SK-N-SH treated with all-trans-retinoic acid at 6 μM for 48 hours (cell line): ENCODE measurements at regions not wholly inside any gene's neighbourhood (a gene's known extent, or its start where the extent isn't known, plus 50 kb on each side); places are given as distances from the start of the nearest gene placed in this dataset.
"Not testable (repeated sequence)": the region's sequence is repeated elsewhere in the genome, so short reads cannot be mapped to it uniquely, and the experiment has no call there.

Experiments
- ARNTL ChIP-seq: fragments of 450-650 bp; formaldehyde crosslinking; IDR thresholded peaks from 2 replicates; pipeline ENCODE4 v1.5.0; 2020; ENCODE audit warnings: low read depth, mild to moderate bottlenecking, moderate library complexity, borderline replicate concordance
- CREB5 ChIP-seq: fragments of 250-450 bp; sonication (Bioruptor Pico); IDR thresholded peaks from 2 replicates; pipeline ENCODE4 v1.5.1; 2020; ENCODE audit warnings: low read depth, mild to moderate bottlenecking, moderate library complexity
- GLIS3 ChIP-seq: fragments of 250-450 bp; sonication (Bioruptor Pico); IDR thresholded peaks from 2 replicates; pipeline ENCODE4 v1.5.0; 2020; ENCODE audit warnings: mild to moderate bottlenecking, moderate library complexity
- OSR1 ChIP-seq: fragments of 250-450 bp; sonication (Bioruptor Pico); IDR thresholded peaks from 2 replicates; pipeline ENCODE4 v1.8.0; 2022; ENCODE audit warnings: moderate library complexity, mild to moderate bottlenecking, inconsistent platforms
- POU6F1 ChIP-seq: fragments of 250-450 bp; sonication (Bioruptor Pico); IDR thresholded peaks from 2 replicates; pipeline ENCODE4 v1.8.0; 2021; ENCODE audit warnings: low read depth, mild to moderate bottlenecking, moderate library complexity, borderline replicate concordance
- ZFP3 ChIP-seq: fragments of 250-450 bp; sonication (Bioruptor Pico); IDR thresholded peaks from 2 replicates; pipeline ENCODE4 v1.5.0; 2020; ENCODE audit warnings: mild to moderate bottlenecking, moderate library complexity
- ZFP30 ChIP-seq: fragments of 450-650 bp; formaldehyde crosslinking; IDR thresholded peaks from 2 replicates; pipeline ENCODE4 v1.5.0; 2022; ENCODE audit warnings: mild to moderate bottlenecking, moderate library complexity
- ZNF565 ChIP-seq: fragments of 450-650 bp; formaldehyde crosslinking; conservative IDR thresholded peaks from 2 replicates; pipeline ENCODE4 v1.5.0; 2020; ENCODE audit warnings: low read depth, mild to moderate bottlenecking, moderate library complexity
- ZNF8 ChIP-seq: fragments of 450-650 bp; formaldehyde crosslinking; IDR thresholded peaks from 2 replicates; pipeline ENCODE4 v1.5.0; 2020; ENCODE audit warnings: mild to moderate bottlenecking, moderate library complexity
- TF ChIP-seq, protein P1 (sequence below): fragments of 250-450 bp; sonication (Bioruptor Pico); IDR thresholded peaks from 2 replicates; pipeline ENCODE4 v1.8.0; 2020; ENCODE audit warnings: mild to moderate bottlenecking, moderate library complexity, borderline replicate concordance
- TF ChIP-seq, protein P2 (sequence below): fragments of 250-450 bp; sonication (Bioruptor Pico); IDR thresholded peaks from 2 replicates; pipeline ENCODE4 v1.5.1; 2021; ENCODE audit warnings: mild to moderate bottlenecking, moderate library complexity

DNA sequence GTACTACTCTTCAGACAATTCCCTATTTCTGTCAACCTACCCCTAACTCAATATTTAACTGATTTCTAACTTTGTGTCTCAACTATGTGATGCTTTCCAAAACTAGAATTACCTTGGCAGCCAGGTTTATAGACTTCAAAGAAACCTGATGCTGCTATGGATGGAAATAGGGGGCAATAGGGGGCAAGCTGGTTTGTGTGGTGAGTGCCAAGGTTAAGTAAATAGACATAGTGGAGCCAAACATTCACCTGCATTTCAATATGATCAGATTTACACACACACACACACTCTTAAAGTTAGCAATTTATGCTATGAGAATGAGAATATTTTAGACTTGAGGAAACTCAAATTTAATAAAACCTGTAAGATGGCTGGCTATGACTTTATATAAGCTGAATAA is 784.6 kb downstream of the TTLL7 start:
- TF ChIP-seq ZFP30 (CRISPR knock-in tag); POU6F1 (CRISPR knock-in tag); OSR1 (CRISPR knock-in tag); ARNTL; CREB5; ZNF8 (CRISPR knock-in tag); ZNF565; GLIS3; ZFP3: not testable (repeated sequence)
- TF ChIP-seq, protein P1, sequence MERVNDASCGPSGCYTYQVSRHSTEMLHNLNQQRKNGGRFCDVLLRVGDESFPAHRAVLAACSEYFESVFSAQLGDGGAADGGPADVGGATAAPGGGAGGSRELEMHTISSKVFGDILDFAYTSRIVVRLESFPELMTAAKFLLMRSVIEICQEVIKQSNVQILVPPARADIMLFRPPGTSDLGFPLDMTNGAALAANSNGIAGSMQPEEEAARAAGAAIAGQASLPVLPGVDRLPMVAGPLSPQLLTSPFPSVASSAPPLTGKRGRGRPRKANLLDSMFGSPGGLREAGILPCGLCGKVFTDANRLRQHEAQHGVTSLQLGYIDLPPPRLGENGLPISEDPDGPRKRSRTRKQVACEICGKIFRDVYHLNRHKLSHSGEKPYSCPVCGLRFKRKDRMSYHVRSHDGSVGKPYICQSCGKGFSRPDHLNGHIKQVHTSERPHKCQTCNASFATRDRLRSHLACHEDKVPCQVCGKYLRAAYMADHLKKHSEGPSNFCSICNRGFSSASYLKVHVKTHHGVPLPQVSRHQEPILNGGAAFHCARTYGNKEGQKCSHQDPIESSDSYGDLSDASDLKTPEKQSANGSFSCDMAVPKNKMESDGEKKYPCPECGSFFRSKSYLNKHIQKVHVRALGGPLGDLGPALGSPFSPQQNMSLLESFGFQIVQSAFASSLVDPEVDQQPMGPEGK (CRISPR knock-in tag), result not testable (repeated sequence)
- TF ChIP-seq, protein P2, sequence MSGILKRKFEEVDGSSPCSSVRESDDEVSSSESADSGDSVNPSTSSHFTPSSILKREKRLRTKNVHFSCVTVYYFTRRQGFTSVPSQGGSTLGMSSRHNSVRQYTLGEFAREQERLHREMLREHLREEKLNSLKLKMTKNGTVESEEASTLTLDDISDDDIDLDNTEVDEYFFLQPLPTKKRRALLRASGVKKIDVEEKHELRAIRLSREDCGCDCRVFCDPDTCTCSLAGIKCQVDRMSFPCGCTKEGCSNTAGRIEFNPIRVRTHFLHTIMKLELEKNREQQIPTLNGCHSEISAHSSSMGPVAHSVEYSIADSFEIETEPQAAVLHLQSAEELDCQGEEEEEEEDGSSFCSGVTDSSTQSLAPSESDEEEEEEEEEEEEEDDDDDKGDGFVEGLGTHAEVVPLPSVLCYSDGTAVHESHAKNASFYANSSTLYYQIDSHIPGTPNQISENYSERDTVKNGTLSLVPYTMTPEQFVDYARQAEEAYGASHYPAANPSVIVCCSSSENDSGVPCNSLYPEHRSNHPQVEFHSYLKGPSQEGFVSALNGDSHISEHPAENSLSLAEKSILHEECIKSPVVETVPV, result not testable (repeated sequence)
